ENCODE measurements at regions not wholly inside any gene's neighbourhood (a gene's known extent, or its start where the extent isn't known, plus 50 kb on each side); places are given as distances from the start of the nearest gene placed in this dataset.

- DNase-seq (ENCODE audit: low spot score): no peak
These were observed 442.9 kb upstream of the ATP2B1 start for GRCh38 chr12:90151491-90152015.

GRCh38 chr12:90149453-90149852 is 440.8 kb upstream of the ATP2B1 start:
- DNase-seq (ENCODE audit: low spot score): no peak

GRCh38 chr12:90129366-90130030 is 420.9 kb upstream of the ATP2B1 start:
- DNase-seq (ENCODE audit: low spot score): no peak

- DNase-seq (ENCODE audit: low spot score): no peak
These were observed 419.9 kb upstream of the ATP2B1 start for GRCh38 chr12:90128526-90128925.

- no peak for DNase-seq (ENCODE audit: low spot score)
These were observed 417.5 kb upstream of the ATP2B1 start for GRCh38 chr12:90126125-90126524.

- no peak for DNase-seq (ENCODE audit: low spot score)
These were observed 416.3 kb upstream of the ATP2B1 start for GRCh38 chr12:90124914-90125313.

- peak; percentile 5 for DNase-seq (ENCODE audit: low spot score)
These were observed 415.7 kb upstream of the ATP2B1 start for GRCh38 chr12:90124289-90124688.

GRCh38 chr12:90122681-90123080 is 414.0 kb upstream of the ATP2B1 start:
- DNase-seq (ENCODE audit: low spot score): no peak

GRCh38 chr12:90120627-90121026 is 412.0 kb upstream of the ATP2B1 start:
- DNase-seq (ENCODE audit: low spot score): no peak

- DNase-seq (ENCODE audit: low spot score): no peak
These were observed 404.0 kb upstream of the ATP2B1 start for GRCh38 chr12:90112666-90113065.

GRCh38 chr12:90111791-90112580 is 403.3 kb upstream of the ATP2B1 start:
- DNase-seq (ENCODE audit: low spot score): no peak

- DNase-seq (ENCODE audit: low spot score): no peak
These were observed 397.9 kb upstream of the ATP2B1 start for GRCh38 chr12:90106568-90106967.

- peak; percentile 47 for DNase-seq (ENCODE audit: low spot score)
These were observed 394.5 kb upstream of the ATP2B1 start for GRCh38 chr12:90102957-90103652.

GRCh38 chr12:90100579-90100978 is 391.9 kb upstream of the ATP2B1 start:
- no peak for DNase-seq (ENCODE audit: low spot score)

- DNase-seq (ENCODE audit: low spot score): peak; percentile 22
These were observed 390.6 kb upstream of the ATP2B1 start for GRCh38 chr12:90099288-90099687.

- no peak for DNase-seq (ENCODE audit: low spot score)
These were observed 389.6 kb upstream of the ATP2B1 start for GRCh38 chr12:90098132-90098779.

GRCh38 chr12:90091809-90092208 is 383.2 kb upstream of the ATP2B1 start:
- no peak for DNase-seq (ENCODE audit: low spot score)

GRCh38 chr12:90090929-90091651 is 382.5 kb upstream of the ATP2B1 start:
- peak; percentile 99 for DNase-seq (ENCODE audit: low spot score)

- no peak for DNase-seq (ENCODE audit: low spot score)
These were observed 377.6 kb upstream of the ATP2B1 start for GRCh38 chr12:90086281-90086680.

- no peak for DNase-seq (ENCODE audit: low spot score)
These were observed 377.0 kb upstream of the ATP2B1 start for GRCh38 chr12:90085494-90086274.

- no peak for DNase-seq (ENCODE audit: low spot score)
These were observed 375.4 kb upstream of the ATP2B1 start for GRCh38 chr12:90084018-90084417.
